MCF 10A (cell line): ENCODE measurements at regions not wholly inside any gene's neighbourhood (a gene's known extent, or its start where the extent isn't known, plus 50 kb on each side); places are given as distances from the start of the nearest gene placed in this dataset.

Experiments used
- BruUV-seq: library from RNA; stranded (reverse); fragments of 400-500 nt; replicated peaks from 2 replicates; lab custom pipeline; 2021; lab: Mats Ljungman, UMichigan
- CTCF ChIA-PET: fragments of 300-600 bp; sonication (Branson Sonifier 250); formaldehyde crosslinking; extraction: SDS; loops from one replicate; lab custom pipeline; 2021; ENCODE audit warnings: antibody characterized with exemption, inconsistent platforms; lab: Yijun Ruan, JAX
- POLR2A ChIA-PET: fragments of 300-600, 350-650 bp; sonication (Branson Sonifier 250); formaldehyde crosslinking; extraction: SDS; loops from one replicate; lab custom pipeline; 2020; ENCODE audit warnings: antibody characterized with exemption, inconsistent platforms; lab: Yijun Ruan, JAX
- DNase-seq: peaks from one replicate; pipeline ENCODE4 v3.0.0-alpha.2; 2018; ENCODE audit not compliant: unreplicated experiment
- H3K27ac Mint-ChIP-seq: one replicate; pipeline ENCODE4 v1.8.0; 2022; ENCODE audit warnings: mild to moderate bottlenecking, low read depth, mixed read lengths; ENCODE audit not compliant: unreplicated experiment
- H3K27me3 Mint-ChIP-seq: one replicate; pipeline ENCODE4 v1.8.0; 2022; ENCODE audit warnings: mixed read lengths; ENCODE audit not compliant: insufficient read depth, unreplicated experiment
- H3K36me3 Mint-ChIP-seq: one replicate; pipeline ENCODE4 v1.8.0; 2022; ENCODE audit warnings: mild to moderate bottlenecking, moderate library complexity, mixed read lengths; ENCODE audit not compliant: insufficient read depth, unreplicated experiment
- H3K4me1 Mint-ChIP-seq: one replicate; pipeline ENCODE4 v1.8.0; 2022; ENCODE audit warnings: mixed read lengths; ENCODE audit not compliant: insufficient read depth, unreplicated experiment
- H3K4me3 Mint-ChIP-seq: one replicate; pipeline ENCODE4 v1.8.0; 2022; ENCODE audit warnings: mild to moderate bottlenecking, moderate library complexity, mixed read lengths; ENCODE audit not compliant: unreplicated experiment
- H3K9me3 Mint-ChIP-seq: one replicate; pipeline ENCODE4 v1.8.0; 2022; ENCODE audit warnings: mixed read lengths; ENCODE audit not compliant: unreplicated experiment
- intact Hi-C: fragments of 100-400 bp; cut with micrococcal nuclease; formaldehyde crosslinking; loops from 2 replicates; pipeline ENCODE4 v1.14.1; 2022
- TF ChIP-seq, protein P1 (sequence below): fragments of 200-600 bp; IDR thresholded peaks from one replicate; pipeline ENCODE4 v1.8.0; 2022; ENCODE audit warnings: antibody characterized with exemption, mild to moderate bottlenecking; ENCODE audit not compliant: unreplicated experiment

- Mint-ChIP-seq H3K36me3 (no peaks in the 10 kb centered on the region), H3K4me1 (no peaks in the 10 kb centered on the region), H3K27me3 (no peaks in the 10 kb centered on the region), H3K9me3 (peaks cover 35% of the 10 kb centered on the region), H3K4me3 (no peak overlapping the region), H3K27ac (no peak overlapping the region)
- CTCF ChIA-PET, result interaction anchor here (0.9 kb wide), 1 partner anchor 25 kb away, joined by 3 read pairs; no protein-coding TSS in a partner anchor
- no TSS peak for BruUV-seq
- intact Hi-C loops, result no loop called here
- no peak for DNase-seq
- POLR2A ChIA-PET, result no interaction called here
- TF ChIP-seq, protein P1, sequence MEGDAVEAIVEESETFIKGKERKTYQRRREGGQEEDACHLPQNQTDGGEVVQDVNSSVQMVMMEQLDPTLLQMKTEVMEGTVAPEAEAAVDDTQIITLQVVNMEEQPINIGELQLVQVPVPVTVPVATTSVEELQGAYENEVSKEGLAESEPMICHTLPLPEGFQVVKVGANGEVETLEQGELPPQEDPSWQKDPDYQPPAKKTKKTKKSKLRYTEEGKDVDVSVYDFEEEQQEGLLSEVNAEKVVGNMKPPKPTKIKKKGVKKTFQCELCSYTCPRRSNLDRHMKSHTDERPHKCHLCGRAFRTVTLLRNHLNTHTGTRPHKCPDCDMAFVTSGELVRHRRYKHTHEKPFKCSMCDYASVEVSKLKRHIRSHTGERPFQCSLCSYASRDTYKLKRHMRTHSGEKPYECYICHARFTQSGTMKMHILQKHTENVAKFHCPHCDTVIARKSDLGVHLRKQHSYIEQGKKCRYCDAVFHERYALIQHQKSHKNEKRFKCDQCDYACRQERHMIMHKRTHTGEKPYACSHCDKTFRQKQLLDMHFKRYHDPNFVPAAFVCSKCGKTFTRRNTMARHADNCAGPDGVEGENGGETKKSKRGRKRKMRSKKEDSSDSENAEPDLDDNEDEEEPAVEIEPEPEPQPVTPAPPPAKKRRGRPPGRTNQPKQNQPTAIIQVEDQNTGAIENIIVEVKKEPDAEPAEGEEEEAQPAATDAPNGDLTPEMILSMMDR, result no peak
Measured at GRCh38 chr13:112226320-112227002, 149.7 kb upstream of the SPACA7 start.

DNA sequence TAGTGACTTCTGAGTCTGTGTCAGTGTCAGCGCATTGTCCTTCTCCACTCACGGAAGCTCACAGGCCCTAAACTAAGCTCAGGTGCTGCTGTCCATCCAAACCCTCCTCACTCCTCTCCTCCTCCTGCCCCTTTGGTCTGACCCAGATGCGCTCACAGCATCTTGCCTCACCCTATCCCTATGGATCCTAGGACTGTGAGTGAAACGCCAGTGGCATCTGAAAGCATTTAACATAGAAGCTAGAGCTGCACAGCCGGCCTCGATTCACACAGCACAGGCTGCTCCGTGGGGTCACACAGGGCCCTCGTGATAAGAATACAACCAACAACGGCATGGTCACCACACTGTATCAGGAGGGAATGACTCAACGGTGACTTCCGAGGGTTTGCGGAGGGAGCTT lies 149.1 kb upstream of the SPACA7 start:
- TF ChIP-seq, protein P1, result no peak
- Mint-ChIP-seq H3K4me1 (no peaks in the 10 kb centered on the region), H3K27me3 (no peaks in the 10 kb centered on the region), H3K4me3 (no peak overlapping the region), H3K36me3 (no peaks in the 10 kb centered on the region), H3K9me3 (peaks cover 38% of the 10 kb centered on the region), H3K27ac (no peak overlapping the region)
- DNase-seq, result no peak
- CTCF ChIA-PET, result interaction anchor here (0.9 kb wide), 1 partner anchor 25 kb away, joined by 3 read pairs; no protein-coding TSS in a partner anchor
- BruUV-seq, result no TSS peak
- intact Hi-C loops, result no loop called here
- POLR2A ChIA-PET, result no interaction called here

- POLR2A ChIA-PET, result no interaction called here
Measured at GRCh38 chr13:112229445-112229844, 146.7 kb upstream of the SPACA7 start.

More at GRCh38 chr13:112229445-112229844, 146.7 kb upstream of the SPACA7 start:
- no peak for DNase-seq
- no peaks in the 10 kb centered on the region for H3K27me3 Mint-ChIP-seq
- CTCF ChIA-PET, result no interaction called here
- intact Hi-C loops, result no loop called here
- no peaks in the 10 kb centered on the region for H3K4me1 Mint-ChIP-seq
- H3K4me3 Mint-ChIP-seq, result no peak overlapping the region
- H3K27ac Mint-ChIP-seq, result no peak overlapping the region
- H3K36me3 Mint-ChIP-seq, result no peaks in the 10 kb centered on the region
- TF ChIP-seq, protein P1, result no peak
- BruUV-seq, result no TSS peak
- H3K9me3 Mint-ChIP-seq, result peaks cover 41% of the 10 kb centered on the region
